SK-N-SH (cell line): ENCODE measurements at regions not wholly inside any gene's neighbourhood (a gene's known extent, or its start where the extent isn't known, plus 50 kb on each side); places are given as distances from the start of the nearest gene placed in this dataset.

Source experiments
- CTCF ChIA-PET: fragments of 300-600, 350-600 bp; formaldehyde crosslinking; extraction: SDS; loops from one replicate; lab custom pipeline; 2021; lab: Yijun Ruan, JAX
- POLR2A ChIA-PET: fragments of 350-600 bp; sonication (Branson Sonifier 250); formaldehyde crosslinking; extraction: SDS; loops from one replicate; lab custom pipeline; 2020; ENCODE audit warnings: antibody characterized with exemption, inconsistent platforms; lab: Yijun Ruan, JAX
- DNase-seq: peaks from one replicate; pipeline ENCODE4 v3.0.0; 2012
- H2AFZ ChIP-seq: fragments of 200-600 bp; sonication (generic); 2 replicates; pipeline ENCODE4 v1.8.1; 2016; ENCODE audit warnings: antibody characterized with exemption, mild to moderate bottlenecking, low read depth
- H3F3A ChIP-seq: fragments of 200-600 bp; sonication (generic); replicated peaks from 2 replicates; pipeline ENCODE3; 2016; ENCODE audit warnings: antibody characterized with exemption, mild to moderate bottlenecking; ENCODE audit not compliant: insufficient read depth
- H3K27ac ChIP-seq, 2 experiments: fragments of 200-500 bp in 1 of 2; fragments of 200-600 bp in 1 of 2; sonication (Bioruptor generic) in 1 of 2; sonication (generic), shearing (Covaris generic) in 1 of 2; 2 replicates each; pipeline versions ENCODE4 v1.5.1 to v1.6.1; 2014 to 2016; ENCODE audit warnings: low read depth in 2 of 2, inconsistent platforms in 1 of 2, low read length in 1 of 2, mild to moderate bottlenecking in 1 of 2, mixed read lengths in 1 of 2
- H3K27me3 ChIP-seq: fragments of 200-600 bp; sonication (generic), shearing (Covaris generic); 2 replicates; pipeline ENCODE4 v1.6.1; 2016; ENCODE audit warnings: mixed run types; ENCODE audit not compliant: insufficient read depth
- H3K36me3 ChIP-seq, 2 experiments: fragments of 200-500 bp in 1 of 2; fragments of 200-600 bp in 1 of 2; sonication (Bioruptor generic) in 1 of 2; sonication (generic) in 1 of 2; replicated peaks in 1 of 2; 2 replicates each; pipeline versions ENCODE3 to v1.5.1; 2014 to 2016; ENCODE audit warnings: low read length in 1 of 2, mild to moderate bottlenecking in 1 of 2; ENCODE audit not compliant: insufficient read depth in 2 of 2, control insufficient read depth in 1 of 2
- H3K4me1 ChIP-seq, 2 experiments: fragments of 200-500 bp in 1 of 2; fragments of 200-600 bp in 1 of 2; sonication (Bioruptor generic) in 1 of 2; sonication (generic), shearing (Covaris generic) in 1 of 2; 2 replicates each; pipeline versions ENCODE4 v1.5.1 to v1.6.1; 2014 to 2016; ENCODE audit warnings: low read depth in 1 of 2, low read length in 1 of 2, mixed run types in 1 of 2; ENCODE audit not compliant: insufficient read depth in 2 of 2, control insufficient read depth in 1 of 2
- H3K4me2 ChIP-seq: fragments of 200-600 bp; sonication (generic), shearing (Covaris generic); 2 replicates; pipeline ENCODE4 v1.6.1; 2017; ENCODE audit warnings: mixed run types
- H3K4me3 ChIP-seq, 2 experiments: fragments of 200-500 bp in 1 of 2; fragments of 200-600 bp in 1 of 2; sonication (Bioruptor generic) in 1 of 2; sonication (generic), shearing (Covaris generic) in 1 of 2; 2 replicates each; pipeline versions ENCODE4 v1.5.1 to v1.8.1; 2014 to 2016; ENCODE audit warnings: low read depth in 2 of 2, inconsistent platforms in 1 of 2, low read length in 1 of 2, mild to moderate bottlenecking in 1 of 2, mixed read lengths in 1 of 2, moderate library complexity in 1 of 2
- H3K79me2 ChIP-seq: fragments of 200-600 bp; sonication (generic); 2 replicates; pipeline ENCODE4 v1.8.1; 2017; ENCODE audit warnings: mild to moderate bottlenecking; ENCODE audit not compliant: insufficient read depth
- H3K9ac ChIP-seq: fragments of 200-600 bp; sonication (generic); 2 replicates; pipeline ENCODE4 v1.6.1; 2017; ENCODE audit warnings: mixed run types
- H3K9me2 ChIP-seq: fragments of 200-600 bp; sonication (generic); 2 replicates; pipeline ENCODE4 v1.6.1; 2017; ENCODE audit warnings: mixed run types
- H3K9me3 ChIP-seq: fragments of 200-600 bp; sonication (generic); 2 replicates; pipeline ENCODE4 v1.6.1; 2017; ENCODE audit warnings: mixed run types, mild to moderate bottlenecking, moderate library complexity
- H4K20me1 ChIP-seq: fragments of 200-600 bp; sonication (generic); 2 replicates; pipeline ENCODE4 v1.6.1; 2017; ENCODE audit warnings: mild to moderate bottlenecking, mixed run types; ENCODE audit not compliant: insufficient read depth
- EZH2phosphoT487 ChIP-seq: fragments of 200-600 bp; sonication (generic); IDR thresholded peaks from 2 replicates; pipeline ENCODE4 v1.6.1; 2017; ENCODE audit warnings: low read depth, mixed run types, mild to moderate bottlenecking, antibody characterized with exemption, moderate library complexity, borderline replicate concordance
- FOSL2 ChIP-seq: IDR thresholded peaks from 2 replicates; pipeline ENCODE4 v1.4.0; 2012; ENCODE audit warnings: low read depth, mild to moderate bottlenecking, moderate library complexity, borderline replicate concordance
- NRF1 ChIP-seq: IDR thresholded peaks from 2 replicates; pipeline ENCODE4 v1.6.1; 2012; ENCODE audit warnings: low read depth, mild to moderate bottlenecking, low read length
- POLR2AphosphoS5 ChIP-seq: IDR thresholded peaks from 2 replicates; pipeline ENCODE4 v1.6.1; 2012; ENCODE audit warnings: low read depth, low read length
- RFX5 ChIP-seq: IDR thresholded peaks from 2 replicates; pipeline ENCODE4 v1.6.1; 2012; ENCODE audit warnings: mild to moderate bottlenecking, improper control_type of control experiment, low read length
- YY1 ChIP-seq: IDR thresholded peaks from 2 replicates; pipeline ENCODE4 v1.4.0; 2012; ENCODE audit warnings: low read depth, mild to moderate bottlenecking
- WGBS: methylation state at CpG from one replicate; pipeline ENCODE4 v1.1.6; 2017; ENCODE audit warnings: low lambda C conversion rate; 5-methylcytosine and 5-hydroxymethylcytosine counted together
- TF ChIP-seq, protein P1 (sequence below): IDR thresholded peaks from 2 replicates; pipeline ENCODE4 v1.4.0; 2012; ENCODE audit warnings: low read depth, borderline replicate concordance
- TF ChIP-seq, protein P2 (sequence below): fragments of 200-600 bp; sonication (generic); IDR thresholded peaks from 2 replicates; pipeline ENCODE4 v1.6.1; 2017; ENCODE audit warnings: antibody characterized with exemption, mild to moderate bottlenecking, moderate library complexity
- TF ChIP-seq, protein P3 (sequence below): IDR thresholded peaks from 2 replicates; pipeline ENCODE4; 2012
- TF ChIP-seq, protein P4 (sequence below): IDR thresholded peaks from 2 replicates; pipeline ENCODE4 v1.4.0; 2012; ENCODE audit warnings: low read depth, borderline replicate concordance

- TF ChIP-seq EZH2phosphoT487 = no peak
- TF ChIP-seq RFX5 = no peak
- TF ChIP-seq, protein P1, sequence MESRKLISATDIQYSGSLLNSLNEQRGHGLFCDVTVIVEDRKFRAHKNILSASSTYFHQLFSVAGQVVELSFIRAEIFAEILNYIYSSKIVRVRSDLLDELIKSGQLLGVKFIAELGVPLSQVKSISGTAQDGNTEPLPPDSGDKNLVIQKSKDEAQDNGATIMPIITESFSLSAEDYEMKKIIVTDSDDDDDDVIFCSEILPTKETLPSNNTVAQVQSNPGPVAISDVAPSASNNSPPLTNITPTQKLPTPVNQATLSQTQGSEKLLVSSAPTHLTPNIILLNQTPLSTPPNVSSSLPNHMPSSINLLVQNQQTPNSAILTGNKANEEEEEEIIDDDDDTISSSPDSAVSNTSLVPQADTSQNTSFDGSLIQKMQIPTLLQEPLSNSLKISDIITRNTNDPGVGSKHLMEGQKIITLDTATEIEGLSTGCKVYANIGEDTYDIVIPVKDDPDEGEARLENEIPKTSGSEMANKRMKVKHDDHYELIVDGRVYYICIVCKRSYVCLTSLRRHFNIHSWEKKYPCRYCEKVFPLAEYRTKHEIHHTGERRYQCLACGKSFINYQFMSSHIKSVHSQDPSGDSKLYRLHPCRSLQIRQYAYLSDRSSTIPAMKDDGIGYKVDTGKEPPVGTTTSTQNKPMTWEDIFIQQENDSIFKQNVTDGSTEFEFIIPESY = 0 out of 2 replicates have a peak, but pooled peaks have one; percentile 42
- TF ChIP-seq, protein P2, sequence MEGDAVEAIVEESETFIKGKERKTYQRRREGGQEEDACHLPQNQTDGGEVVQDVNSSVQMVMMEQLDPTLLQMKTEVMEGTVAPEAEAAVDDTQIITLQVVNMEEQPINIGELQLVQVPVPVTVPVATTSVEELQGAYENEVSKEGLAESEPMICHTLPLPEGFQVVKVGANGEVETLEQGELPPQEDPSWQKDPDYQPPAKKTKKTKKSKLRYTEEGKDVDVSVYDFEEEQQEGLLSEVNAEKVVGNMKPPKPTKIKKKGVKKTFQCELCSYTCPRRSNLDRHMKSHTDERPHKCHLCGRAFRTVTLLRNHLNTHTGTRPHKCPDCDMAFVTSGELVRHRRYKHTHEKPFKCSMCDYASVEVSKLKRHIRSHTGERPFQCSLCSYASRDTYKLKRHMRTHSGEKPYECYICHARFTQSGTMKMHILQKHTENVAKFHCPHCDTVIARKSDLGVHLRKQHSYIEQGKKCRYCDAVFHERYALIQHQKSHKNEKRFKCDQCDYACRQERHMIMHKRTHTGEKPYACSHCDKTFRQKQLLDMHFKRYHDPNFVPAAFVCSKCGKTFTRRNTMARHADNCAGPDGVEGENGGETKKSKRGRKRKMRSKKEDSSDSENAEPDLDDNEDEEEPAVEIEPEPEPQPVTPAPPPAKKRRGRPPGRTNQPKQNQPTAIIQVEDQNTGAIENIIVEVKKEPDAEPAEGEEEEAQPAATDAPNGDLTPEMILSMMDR = no peak
Measured at GRCh38 chr5:39513236-39513635, 88.5 kb upstream of the DAB2 start (continued).

DNA sequence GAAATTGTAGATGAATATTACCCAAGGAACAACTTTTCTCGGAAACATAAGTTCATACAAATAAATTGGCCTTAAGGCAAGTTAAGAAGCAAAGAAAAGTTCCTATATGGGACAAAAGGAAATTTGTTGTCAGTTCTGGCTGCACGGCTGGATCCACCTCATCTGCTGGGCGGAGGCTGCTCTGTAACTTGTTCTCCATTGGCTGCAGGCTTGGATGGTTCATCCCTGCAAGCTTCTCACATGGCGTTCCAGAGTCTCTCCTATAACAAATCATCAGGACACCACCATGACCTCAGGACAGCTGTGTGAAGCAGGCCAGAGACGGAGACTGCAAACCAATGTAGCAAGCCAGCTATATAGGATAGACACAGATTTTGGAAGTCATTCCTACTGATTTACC is 81.4 kb upstream of the DAB2 start:
- no peak overlapping the region for H3K9ac ChIP-seq
- H3F3A ChIP-seq = peaks cover 9% of the 10 kb centered on the region
- H4K20me1 ChIP-seq = no peaks in the 10 kb centered on the region
- 64% methylated on average over 5 of the region's 5 CpGs for WGBS
- no peak for TF ChIP-seq FOSL2
- no peak for TF ChIP-seq YY1
- TF ChIP-seq NRF1 = no peak
- TF ChIP-seq, protein P3, sequence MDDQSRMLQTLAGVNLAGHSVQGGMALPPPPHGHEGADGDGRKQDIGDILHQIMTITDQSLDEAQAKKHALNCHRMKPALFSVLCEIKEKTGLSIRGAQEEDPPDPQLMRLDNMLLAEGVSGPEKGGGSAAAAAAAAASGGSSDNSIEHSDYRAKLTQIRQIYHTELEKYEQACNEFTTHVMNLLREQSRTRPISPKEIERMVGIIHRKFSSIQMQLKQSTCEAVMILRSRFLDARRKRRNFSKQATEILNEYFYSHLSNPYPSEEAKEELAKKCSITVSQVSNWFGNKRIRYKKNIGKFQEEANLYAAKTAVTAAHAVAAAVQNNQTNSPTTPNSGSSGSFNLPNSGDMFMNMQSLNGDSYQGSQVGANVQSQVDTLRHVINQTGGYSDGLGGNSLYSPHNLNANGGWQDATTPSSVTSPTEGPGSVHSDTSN = no peak
- no peak for TF ChIP-seq POLR2AphosphoS5
- TF ChIP-seq, protein P4, sequence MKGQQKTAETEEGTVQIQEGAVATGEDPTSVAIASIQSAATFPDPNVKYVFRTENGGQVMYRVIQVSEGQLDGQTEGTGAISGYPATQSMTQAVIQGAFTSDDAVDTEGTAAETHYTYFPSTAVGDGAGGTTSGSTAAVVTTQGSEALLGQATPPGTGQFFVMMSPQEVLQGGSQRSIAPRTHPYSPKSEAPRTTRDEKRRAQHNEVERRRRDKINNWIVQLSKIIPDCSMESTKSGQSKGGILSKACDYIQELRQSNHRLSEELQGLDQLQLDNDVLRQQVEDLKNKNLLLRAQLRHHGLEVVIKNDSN = no peak
- ChIA-PET POLR2A (no interaction called here), CTCF (interaction anchor here (0.6 to 1.3 kb wide), 2 partner anchors 130 to 982 kb away, joined by 3 read pairs; no protein-coding TSS in a partner anchor)
- H3K4me2 ChIP-seq = no peak overlapping the region
- H3K79me2 ChIP-seq = no peaks in the 10 kb centered on the region
- H3K9me3 ChIP-seq = no peaks in the 10 kb centered on the region
- no peak overlapping the region for H3K27ac ChIP-seq
- H3K36me3 ChIP-seq = no peaks in the 10 kb centered on the region
- H3K9me2 ChIP-seq = no peaks in the 10 kb centered on the region
- H3K4me1 ChIP-seq = peaks cover 0 to 12% of the 10 kb centered on the region in 2 experiments; a peak in 2 of 4 replicates
- no peak overlapping the region for H2AFZ ChIP-seq
- no peak overlapping the region for H3K4me3 ChIP-seq
- no peak for DNase-seq
- H3K27me3 ChIP-seq = no peaks in the 10 kb centered on the region
